ENCODE measurements at regions not wholly inside any gene's neighbourhood (a gene's known extent, or its start where the extent isn't known, plus 50 kb on each side); places are given as distances from the start of the nearest gene placed in this dataset.

GRCh38 chr7:83835424-83835823 is 186.5 kb upstream of the SEMA3E start:
- TF ChIP-seq ARNTL (CRISPR knock-in tag; IDR thresholded peaks at IDR 0.05; ENCODE audit: borderline replicate concordance, low read depth) (no peak), CREB5 (CRISPR knock-in tag; IDR thresholded peaks at IDR 0.05; ENCODE audit: low read depth) (no peak), PATZ1 (CRISPR knock-in tag; IDR thresholded peaks at IDR 0.05; ENCODE audit: borderline replicate concordance) (no peak), ZFP30 (CRISPR knock-in tag; IDR thresholded peaks at IDR 0.05) (no peak), ZC3H10 (CRISPR knock-in tag; IDR thresholded peaks at IDR 0.05) (no peak), RARB (CRISPR knock-in tag; IDR thresholded peaks at IDR 0.05) (no peak), TCF4 (CRISPR knock-in tag; IDR thresholded peaks at IDR 0.05; ENCODE audit: borderline replicate concordance) (no peak)
